ENCODE measurements at regions not wholly inside any gene's neighbourhood (a gene's known extent, or its start where the extent isn't known, plus 50 kb on each side); places are given as distances from the start of the nearest gene placed in this dataset.

DNA sequence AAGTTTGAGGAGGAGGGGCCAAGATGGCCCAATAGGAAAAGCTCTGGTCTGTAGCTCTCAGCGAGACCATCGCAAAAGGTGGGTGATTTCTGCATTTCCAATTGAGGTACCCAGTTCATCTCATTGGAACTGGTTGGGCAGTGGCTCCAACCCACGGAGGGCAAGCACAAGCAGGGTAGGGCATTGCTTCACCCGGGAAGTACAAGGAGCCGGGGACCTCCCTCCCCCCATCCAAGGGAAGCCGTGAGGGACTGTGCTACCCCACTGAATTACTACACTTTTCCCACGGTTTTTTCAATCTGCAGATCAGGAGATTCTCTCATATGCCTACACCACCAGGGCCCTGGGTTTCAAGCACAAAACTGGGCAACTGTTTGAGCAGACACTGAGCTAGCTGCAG is 58.0 kb upstream of the EFCAB3 start:
- DNase-seq (ENCODE audit: extremely low spot score) = no peak
- POLR2A ChIA-PET = no interaction called here
- no peak for TF ChIP-seq NFRKB (IDR thresholded peaks at IDR 0.05)
- TF ChIP-seq L3MBTL2 (conservative IDR thresholded peaks at IDR 0.05) = no peak
- no peak for TF ChIP-seq HDGF (IDR thresholded peaks at IDR 0.05; ENCODE audit: borderline replicate concordance)
- TF ChIP-seq SUZ12 (IDR thresholded peaks at IDR 0.05) = no peak
- TF ChIP-seq FOXK2 (IDR thresholded peaks at IDR 0.05) = no peak
- TF ChIP-seq CTBP1 (IDR thresholded peaks at IDR 0.05; ENCODE audit: borderline replicate concordance) = no peak
- no peak for TF ChIP-seq ZNF384 (IDR thresholded peaks at IDR 0.05)
- no peak for TF ChIP-seq ARNT (IDR thresholded peaks at IDR 0.05)
- TF ChIP-seq FOXA1 (IDR thresholded peaks at IDR 0.05) = no peak
- no peak for TF ChIP-seq BHLHE40 (IDR thresholded peaks at IDR 0.05; ENCODE audit: borderline replicate concordance)
- no peak for TF ChIP-seq LEF1 (IDR thresholded peaks at IDR 0.05; ENCODE audit: borderline replicate concordance)
- TF ChIP-seq SP1 (IDR thresholded peaks at IDR 0.05) = no peak
- TF ChIP-seq, protein P1, sequence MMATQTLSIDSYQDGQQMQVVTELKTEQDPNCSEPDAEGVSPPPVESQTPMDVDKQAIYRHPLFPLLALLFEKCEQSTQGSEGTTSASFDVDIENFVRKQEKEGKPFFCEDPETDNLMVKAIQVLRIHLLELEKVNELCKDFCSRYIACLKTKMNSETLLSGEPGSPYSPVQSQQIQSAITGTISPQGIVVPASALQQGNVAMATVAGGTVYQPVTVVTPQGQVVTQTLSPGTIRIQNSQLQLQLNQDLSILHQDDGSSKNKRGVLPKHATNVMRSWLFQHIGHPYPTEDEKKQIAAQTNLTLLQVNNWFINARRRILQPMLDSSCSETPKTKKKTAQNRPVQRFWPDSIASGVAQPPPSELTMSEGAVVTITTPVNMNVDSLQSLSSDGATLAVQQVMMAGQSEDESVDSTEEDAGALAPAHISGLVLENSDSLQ (IDR thresholded peaks at IDR 0.05) = no peak
- CTCF ChIA-PET = interaction anchor here (0.6 kb wide), 1 partner anchor 142 kb away, joined by 5 read pairs; no protein-coding TSS in a partner anchor

DNA sequence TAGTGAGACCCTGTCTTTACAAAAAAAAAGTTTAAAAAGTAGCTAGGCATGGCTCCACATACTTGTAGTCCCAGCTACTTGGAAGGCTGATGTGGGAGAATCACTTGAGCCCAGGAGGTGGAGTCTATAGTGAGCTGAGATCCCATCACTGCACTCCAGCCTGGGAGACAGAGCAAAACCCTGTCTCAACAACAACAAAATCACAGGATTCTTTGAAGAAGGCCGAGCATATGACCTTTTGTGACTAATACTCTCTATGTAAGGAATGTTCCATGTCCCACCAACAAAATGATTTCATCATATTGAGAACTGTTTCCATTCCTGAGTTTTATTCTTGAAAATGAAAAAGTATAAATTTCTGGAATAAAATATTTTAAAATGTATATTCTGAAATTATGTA is 58.9 kb upstream of the EFCAB3 start:
- POLR2A ChIA-PET = no interaction called here
- no peak for DNase-seq (ENCODE audit: extremely low spot score)
- TF ChIP-seq HDGF (IDR thresholded peaks at IDR 0.05; ENCODE audit: borderline replicate concordance) (no peak), CTBP1 (IDR thresholded peaks at IDR 0.05; ENCODE audit: borderline replicate concordance) (no peak), FOXM1 (IDR thresholded peaks at IDR 0.05; ENCODE audit: borderline replicate concordance) (no peak), LEF1 (IDR thresholded peaks at IDR 0.05; ENCODE audit: borderline replicate concordance) (no peak), SP1 (IDR thresholded peaks at IDR 0.05) (no peak)
- CTCF ChIA-PET = no interaction called here

DNA sequence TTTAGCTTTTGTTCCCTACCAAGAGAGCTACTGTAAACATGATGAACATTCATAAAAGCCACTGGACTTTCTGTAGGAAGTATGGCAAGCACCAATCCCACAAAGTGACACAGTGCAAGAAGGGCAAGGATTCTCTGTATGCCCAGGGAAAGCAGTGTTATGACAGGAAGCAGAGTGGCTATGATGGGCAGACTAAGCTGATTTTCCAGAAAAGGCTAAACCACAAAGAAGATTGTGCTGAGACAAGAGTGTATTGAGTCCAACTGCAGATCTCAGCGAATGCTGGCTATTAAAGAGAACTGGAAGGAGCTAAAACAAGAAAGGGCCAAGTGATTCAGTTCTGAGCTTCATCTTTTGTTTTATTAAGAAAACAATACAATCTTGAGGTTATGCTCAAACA is 60.5 kb upstream of the EFCAB3 start:
- ChIA-PET CTCF (no interaction called here), POLR2A (no interaction called here)
- DNase-seq (ENCODE audit: extremely low spot score) = no peak
- no peak for TF ChIP-seq ARNT (IDR thresholded peaks at IDR 0.05)
- no peak for TF ChIP-seq BHLHE40 (IDR thresholded peaks at IDR 0.05; ENCODE audit: borderline replicate concordance)
- TF ChIP-seq SUZ12 (IDR thresholded peaks at IDR 0.05) = no peak
- no peak for TF ChIP-seq ELF4 (IDR thresholded peaks at IDR 0.05)
- TF ChIP-seq NFRKB (IDR thresholded peaks at IDR 0.05) = no peak
- TF ChIP-seq FOXK2 (IDR thresholded peaks at IDR 0.05) = no peak
- no peak for TF ChIP-seq SP1 (IDR thresholded peaks at IDR 0.05)
- TF ChIP-seq TARDBP (IDR thresholded peaks at IDR 0.05) = no peak
- TF ChIP-seq LEF1 (IDR thresholded peaks at IDR 0.05; ENCODE audit: borderline replicate concordance) = no peak
- no peak for TF ChIP-seq FOXA1 (IDR thresholded peaks at IDR 0.05)
- TF ChIP-seq L3MBTL2 (conservative IDR thresholded peaks at IDR 0.05) = no peak
- no peak for TF ChIP-seq HDGF (IDR thresholded peaks at IDR 0.05; ENCODE audit: borderline replicate concordance)
- TF ChIP-seq, protein P1 (IDR thresholded peaks at IDR 0.05) = no peak
- no peak for TF ChIP-seq CTBP1 (IDR thresholded peaks at IDR 0.05; ENCODE audit: borderline replicate concordance)
- no peak for TF ChIP-seq FOXM1 (IDR thresholded peaks at IDR 0.05; ENCODE audit: borderline replicate concordance)
- no peak for TF ChIP-seq ZNF384 (IDR thresholded peaks at IDR 0.05)

DNA sequence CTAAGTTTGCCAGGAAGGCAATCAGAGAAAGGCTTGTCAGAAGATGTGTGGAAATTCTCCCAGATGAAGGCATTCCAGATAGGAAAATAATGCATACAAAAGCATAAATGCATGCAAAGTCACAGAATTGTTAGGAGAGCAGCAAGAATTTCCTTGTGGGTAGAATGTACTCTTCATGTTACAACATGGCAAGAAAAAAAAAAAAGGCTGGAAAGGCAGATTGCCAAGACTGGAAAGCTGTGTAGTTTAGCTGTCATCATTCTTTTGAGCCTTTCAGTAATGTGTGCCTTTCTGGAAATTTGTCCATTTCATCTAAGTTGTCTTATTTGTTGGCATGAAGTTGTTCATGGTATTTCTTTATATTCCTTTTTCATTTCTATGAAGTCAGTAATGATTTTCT is 71.0 kb upstream of the EFCAB3 start:
- POLR2A ChIA-PET = no interaction called here
- CTCF ChIA-PET = interaction anchor here (0.6 kb wide), 1 partner anchor 33 kb away, joined by 3 read pairs; no protein-coding TSS in a partner anchor
- TF ChIP-seq FOXM1 (IDR thresholded peaks at IDR 0.05; ENCODE audit: borderline replicate concordance) = no peak
- TF ChIP-seq SP1 (IDR thresholded peaks at IDR 0.05) = no peak
- TF ChIP-seq CTBP1 (IDR thresholded peaks at IDR 0.05; ENCODE audit: borderline replicate concordance) = no peak
- no peak for TF ChIP-seq LEF1 (IDR thresholded peaks at IDR 0.05; ENCODE audit: borderline replicate concordance)
- TF ChIP-seq L3MBTL2 (conservative IDR thresholded peaks at IDR 0.05) = no peak
- no peak for TF ChIP-seq ELF4 (IDR thresholded peaks at IDR 0.05)
- no peak for TF ChIP-seq ZNF384 (IDR thresholded peaks at IDR 0.05)
- TF ChIP-seq HDGF (IDR thresholded peaks at IDR 0.05; ENCODE audit: borderline replicate concordance) = no peak
- TF ChIP-seq SUZ12 (IDR thresholded peaks at IDR 0.05) = no peak
- no peak for TF ChIP-seq FOXK2 (IDR thresholded peaks at IDR 0.05)
- no peak for TF ChIP-seq TARDBP (IDR thresholded peaks at IDR 0.05)
- no peak for TF ChIP-seq ARNT (IDR thresholded peaks at IDR 0.05)
- TF ChIP-seq FOXA1 (IDR thresholded peaks at IDR 0.05) = no peak
- TF ChIP-seq NFRKB (IDR thresholded peaks at IDR 0.05) = no peak
- TF ChIP-seq, protein P1 (IDR thresholded peaks at IDR 0.05) = no peak
- TF ChIP-seq BHLHE40 (IDR thresholded peaks at IDR 0.05; ENCODE audit: borderline replicate concordance) = no peak
- no peak for DNase-seq (ENCODE audit: extremely low spot score)

DNA sequence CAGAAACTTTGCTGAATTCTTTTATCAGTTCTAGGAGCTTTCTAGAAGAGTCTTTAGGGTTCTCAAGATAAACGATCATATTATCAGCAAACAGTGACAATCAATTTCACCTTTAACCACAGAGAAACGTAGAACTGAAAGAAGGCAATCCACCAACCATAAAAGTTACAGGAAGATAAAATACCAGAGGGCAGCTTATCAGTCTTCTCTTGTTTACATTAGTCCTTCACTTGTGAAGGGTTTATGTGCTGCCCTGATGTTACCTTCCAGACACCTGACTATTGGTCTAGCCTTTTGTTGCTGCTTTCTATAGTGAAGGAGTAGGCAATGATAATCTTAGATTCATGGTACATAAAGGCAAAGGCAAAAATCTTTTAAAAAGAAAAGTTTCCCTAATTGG is 73.2 kb upstream of the EFCAB3 start:
- POLR2A ChIA-PET = no interaction called here
- TF ChIP-seq FOXK2 (IDR thresholded peaks at IDR 0.05) = no peak
- TF ChIP-seq FOXM1 (IDR thresholded peaks at IDR 0.05; ENCODE audit: borderline replicate concordance) = no peak
- TF ChIP-seq, protein P1 (IDR thresholded peaks at IDR 0.05) = no peak
- TF ChIP-seq ZNF384 (IDR thresholded peaks at IDR 0.05) = no peak
- TF ChIP-seq HDGF (IDR thresholded peaks at IDR 0.05; ENCODE audit: borderline replicate concordance) = no peak
- TF ChIP-seq L3MBTL2 (conservative IDR thresholded peaks at IDR 0.05) = no peak
- no peak for TF ChIP-seq SP1 (IDR thresholded peaks at IDR 0.05)
- no peak for TF ChIP-seq ELF4 (IDR thresholded peaks at IDR 0.05)
- no peak for TF ChIP-seq FOXA1 (IDR thresholded peaks at IDR 0.05)
- no peak for TF ChIP-seq TARDBP (IDR thresholded peaks at IDR 0.05)
- no peak for TF ChIP-seq SUZ12 (IDR thresholded peaks at IDR 0.05)
- DNase-seq (ENCODE audit: extremely low spot score) = no peak
- CTCF ChIA-PET = interaction anchor here (0.6 kb wide), 1 partner anchor 448 kb away, joined by 3 read pairs; no protein-coding TSS in a partner anchor
